Cerebellar nuclear complex (tissue), 1 donor: ENCODE measurements at regions not wholly inside any gene's neighbourhood (a gene's known extent, or its start where the extent isn't known, plus 50 kb on each side); places are given as distances from the start of the nearest gene placed in this dataset.

Experiments used
- DNase-seq, 2 experiments: peaks; one replicate each; lab custom pipeline; 2025; lab: John Stamatoyannopoulos, UW

DNA sequence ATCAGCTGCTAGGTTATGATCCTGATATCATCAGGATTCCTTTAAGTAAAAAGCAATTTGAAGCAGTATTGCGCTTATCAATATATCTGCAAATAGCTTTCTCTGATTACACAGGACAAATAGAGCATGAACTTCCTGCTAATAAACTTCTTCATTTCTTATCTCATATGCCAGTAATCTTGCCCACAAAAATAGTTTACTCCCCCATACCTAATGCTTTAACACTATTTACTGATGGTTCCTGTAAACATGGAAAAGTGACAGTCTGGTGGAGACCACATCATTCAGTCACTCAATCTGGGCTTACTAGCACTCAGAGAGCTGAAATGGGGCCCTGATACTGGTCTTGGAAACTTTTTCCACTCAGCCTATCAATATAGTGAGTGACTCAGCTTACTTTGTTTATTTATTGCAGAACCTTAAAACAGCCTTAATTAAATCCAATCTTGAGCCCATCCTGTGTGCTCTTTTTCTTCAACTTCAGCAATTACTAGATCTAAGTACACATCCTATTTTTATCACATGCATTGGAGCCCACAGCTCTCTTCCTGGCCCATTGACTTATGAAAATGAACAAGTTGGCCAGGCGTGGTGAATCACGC is 1464.3 kb downstream of the UQCRFS1 start:
- DNase-seq, result no peak

DNA sequence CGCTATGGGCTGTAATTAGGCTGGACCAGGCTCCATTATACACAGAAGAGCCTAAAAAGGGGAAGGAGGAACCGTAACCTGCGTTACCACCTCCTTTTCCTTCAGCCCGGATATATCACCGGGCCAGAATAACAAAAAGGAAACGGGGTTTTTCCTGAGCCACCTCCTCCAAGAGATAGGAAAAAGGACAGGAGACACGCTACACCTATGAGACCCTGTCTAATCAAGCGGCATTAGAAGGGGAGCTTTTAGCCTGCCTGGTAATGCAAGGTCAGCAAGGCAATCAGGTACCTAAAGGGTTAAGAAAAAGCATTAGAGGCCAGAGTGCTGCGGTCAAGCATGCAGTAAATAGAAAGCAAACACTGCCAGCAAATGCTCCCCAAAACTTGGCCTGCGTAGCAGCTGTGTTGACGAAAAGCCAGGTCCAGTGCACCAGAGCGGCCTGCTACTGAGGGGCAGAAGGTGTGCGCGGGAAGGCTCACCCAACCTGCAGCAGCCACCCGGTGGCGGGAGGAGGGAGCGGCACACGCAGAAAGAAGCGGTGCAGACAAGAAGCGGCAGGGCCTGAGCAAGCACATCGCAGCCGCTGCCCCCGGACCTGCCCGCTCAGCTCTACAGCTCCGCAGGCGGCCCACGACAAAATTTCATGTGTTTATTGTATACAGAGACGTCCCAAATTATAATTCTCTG is 1466.1 kb downstream of the UQCRFS1 start:
- DNase-seq, result peak in 1 of 2 experiments; percentile 3

DNA sequence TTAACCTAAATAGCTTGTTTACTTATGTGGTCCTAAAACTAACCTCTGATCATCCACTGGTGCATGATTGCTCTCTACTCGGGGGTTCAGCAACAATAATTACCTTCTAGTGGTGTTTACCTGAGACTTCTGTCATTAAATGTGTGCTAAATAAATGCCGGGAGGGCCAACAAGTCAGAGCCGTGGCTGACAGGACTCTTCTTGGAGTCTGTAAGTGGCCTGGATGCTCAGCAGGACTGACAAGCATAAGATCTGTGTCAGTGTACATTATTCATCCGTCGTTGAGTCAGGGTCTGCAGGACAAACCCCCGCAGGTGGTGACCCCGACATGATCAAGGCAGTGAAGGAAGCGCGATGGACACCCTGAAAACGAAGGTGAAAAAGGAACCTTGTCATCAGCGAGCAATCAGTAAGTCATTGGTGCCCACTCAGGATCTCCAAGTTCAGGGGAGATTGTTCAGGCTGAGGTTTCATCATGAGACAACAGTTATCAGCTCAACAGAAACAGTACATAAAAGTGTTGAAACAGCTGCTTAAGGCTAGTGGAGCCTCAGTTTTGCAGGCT is 1466.9 kb downstream of the UQCRFS1 start:
- DNase-seq, result no peak

DNA sequence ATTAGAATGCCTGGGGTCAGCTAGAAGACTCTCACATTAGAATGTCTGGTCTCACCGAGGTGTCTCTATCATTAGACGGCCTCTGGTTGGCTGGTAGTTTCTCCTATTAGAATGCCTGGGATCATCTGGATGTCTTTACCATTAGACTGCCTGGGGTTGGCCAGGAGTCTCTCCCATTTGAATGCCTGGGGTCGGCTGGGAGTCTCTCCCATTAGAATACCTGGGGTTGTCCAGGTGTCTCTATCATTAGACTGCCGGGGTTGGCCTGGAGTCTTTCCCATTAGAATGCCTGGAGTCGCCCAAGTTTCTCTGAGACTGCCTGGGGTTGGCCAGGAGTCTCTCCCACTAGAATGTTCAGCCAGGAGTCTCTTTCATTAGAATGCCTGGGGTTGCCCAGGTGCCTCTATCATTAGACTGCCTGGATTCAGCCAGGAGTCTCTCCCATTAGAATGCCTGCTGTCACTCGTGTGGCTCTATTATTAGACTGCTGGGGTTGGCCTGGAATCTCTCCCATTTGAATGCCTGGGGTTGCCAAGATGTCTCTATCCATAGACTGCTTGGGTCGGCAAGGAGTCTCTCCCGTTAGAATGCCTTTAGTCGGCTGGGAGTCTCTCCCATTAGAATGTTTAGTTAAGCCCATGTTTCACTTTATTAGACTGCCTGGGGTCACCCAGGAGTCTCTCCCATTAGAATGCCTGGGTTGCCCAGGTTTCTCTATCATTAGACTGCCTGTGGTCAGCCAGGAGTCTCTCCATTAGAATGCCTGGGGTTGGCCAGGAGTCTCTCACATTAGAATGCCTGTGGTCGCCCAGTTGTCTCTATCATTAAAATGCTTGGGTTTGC is 1467.8 kb downstream of the UQCRFS1 start:
- no peak for DNase-seq

DNA sequence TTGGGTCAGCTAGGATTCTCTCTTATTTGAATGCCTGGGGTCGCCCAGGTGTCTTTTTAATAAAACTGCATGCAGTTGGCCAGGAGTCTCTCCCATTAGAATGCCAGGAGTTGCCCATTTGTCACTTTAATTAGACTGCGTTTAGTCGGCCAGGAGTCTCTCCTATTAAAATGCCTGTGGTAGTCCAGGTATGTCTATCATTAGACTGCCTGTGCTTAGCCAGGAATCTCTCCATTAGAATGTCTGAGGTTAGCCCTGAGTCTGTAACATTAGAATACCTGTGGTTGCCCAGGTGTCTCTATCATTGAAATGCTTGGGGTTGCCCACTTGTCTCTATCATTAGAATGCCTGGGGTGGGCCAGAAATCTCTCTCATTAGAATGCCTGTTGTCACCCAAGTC is 1470.9 kb downstream of the UQCRFS1 start:
- DNase-seq, result no peak

DNA sequence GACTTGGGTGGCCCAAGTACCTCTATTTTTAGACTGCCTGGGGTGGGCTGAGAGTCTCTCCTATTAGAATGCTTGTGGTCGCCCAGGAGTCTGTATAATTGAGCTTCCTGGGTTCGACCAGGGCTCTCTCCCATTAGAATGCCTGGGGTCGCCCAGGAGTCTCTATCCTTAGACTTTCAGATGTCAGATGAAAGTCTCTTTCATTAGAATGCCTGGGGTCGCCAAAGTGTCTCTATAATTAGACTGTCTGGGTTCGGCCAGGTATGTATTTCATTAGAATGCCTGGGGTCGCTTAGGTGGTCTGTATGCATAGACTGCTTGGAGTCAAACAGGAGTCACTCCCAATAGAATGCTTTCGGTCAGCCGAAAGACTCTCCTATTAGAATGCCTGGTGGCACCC is 1471.7 kb downstream of the UQCRFS1 start:
- DNase-seq, result no peak

DNA sequence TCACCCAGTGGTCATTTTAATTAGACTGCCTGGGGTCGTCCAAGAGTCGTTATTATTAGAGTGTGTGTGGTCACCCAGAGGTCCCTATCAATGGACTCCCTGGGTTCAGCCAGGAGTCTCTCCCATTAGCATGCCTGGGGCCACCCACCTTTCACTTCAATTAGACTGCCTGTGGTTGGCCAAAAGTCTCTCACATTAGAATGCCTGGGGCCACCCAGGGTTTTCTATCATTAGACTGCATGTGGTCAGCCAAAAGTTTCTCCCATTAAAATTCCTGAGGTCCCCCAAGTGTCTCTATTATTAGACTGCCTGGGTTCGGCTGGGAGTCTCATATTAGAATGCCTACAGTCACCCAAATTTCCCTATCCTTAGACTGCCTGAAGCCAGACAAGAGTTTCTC is 1472.6 kb downstream of the UQCRFS1 start:
- DNase-seq, result no peak

DNA sequence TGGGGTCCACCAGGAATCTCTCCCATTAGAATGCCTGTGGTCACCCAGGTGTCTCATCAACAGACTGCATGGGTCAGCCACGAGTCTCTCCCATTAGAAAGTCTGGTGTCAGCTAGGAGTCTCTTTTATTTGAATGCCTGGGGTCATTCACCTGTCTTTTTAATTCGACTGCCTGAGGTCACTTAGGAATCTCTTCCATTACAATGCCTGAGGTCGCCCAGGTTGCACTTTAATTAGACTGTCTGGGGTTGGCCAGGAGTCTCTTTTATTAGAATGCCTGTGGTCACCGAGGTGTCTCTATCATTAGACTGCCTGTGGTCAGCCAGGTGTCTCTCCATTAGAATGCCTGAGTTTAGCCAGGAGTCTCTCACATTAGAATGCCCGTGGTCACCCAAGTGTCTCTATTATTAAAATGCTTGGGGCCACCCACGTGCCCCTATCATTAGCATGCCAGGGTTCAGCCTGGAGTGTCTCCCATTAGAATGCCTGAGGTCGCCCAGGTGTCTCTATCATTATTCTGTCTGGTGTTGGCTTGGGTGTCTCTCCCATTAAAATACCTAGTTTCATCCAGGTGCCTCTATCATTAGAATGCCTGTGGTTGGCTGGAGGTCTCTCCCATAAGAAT is 1474.3 kb downstream of the UQCRFS1 start:
- no peak for DNase-seq

GRCh38 chr19:27736225-27736624 is 1476.7 kb downstream of the UQCRFS1 start:
- no peak for DNase-seq

DNA sequence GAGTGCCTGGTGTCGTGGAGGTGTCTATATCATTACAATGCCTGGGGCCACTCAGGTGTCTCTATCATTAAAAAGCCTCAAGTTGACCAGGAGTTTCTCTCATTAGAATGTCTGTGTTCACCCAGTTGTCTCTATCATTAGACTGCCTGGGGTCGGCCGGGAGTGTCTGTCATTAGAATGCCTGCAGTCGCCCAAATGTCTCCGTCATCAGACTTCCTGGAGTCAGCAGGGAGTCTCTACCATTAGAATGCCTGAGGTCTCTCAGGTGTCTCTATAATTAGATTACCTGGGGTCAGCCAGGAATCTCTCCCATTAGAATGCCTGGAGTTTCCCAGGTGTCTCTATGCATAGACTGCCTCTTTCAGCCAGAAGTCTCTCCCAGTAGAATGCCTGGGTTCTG is 1477.6 kb downstream of the UQCRFS1 start:
- DNase-seq, result no peak

DNA sequence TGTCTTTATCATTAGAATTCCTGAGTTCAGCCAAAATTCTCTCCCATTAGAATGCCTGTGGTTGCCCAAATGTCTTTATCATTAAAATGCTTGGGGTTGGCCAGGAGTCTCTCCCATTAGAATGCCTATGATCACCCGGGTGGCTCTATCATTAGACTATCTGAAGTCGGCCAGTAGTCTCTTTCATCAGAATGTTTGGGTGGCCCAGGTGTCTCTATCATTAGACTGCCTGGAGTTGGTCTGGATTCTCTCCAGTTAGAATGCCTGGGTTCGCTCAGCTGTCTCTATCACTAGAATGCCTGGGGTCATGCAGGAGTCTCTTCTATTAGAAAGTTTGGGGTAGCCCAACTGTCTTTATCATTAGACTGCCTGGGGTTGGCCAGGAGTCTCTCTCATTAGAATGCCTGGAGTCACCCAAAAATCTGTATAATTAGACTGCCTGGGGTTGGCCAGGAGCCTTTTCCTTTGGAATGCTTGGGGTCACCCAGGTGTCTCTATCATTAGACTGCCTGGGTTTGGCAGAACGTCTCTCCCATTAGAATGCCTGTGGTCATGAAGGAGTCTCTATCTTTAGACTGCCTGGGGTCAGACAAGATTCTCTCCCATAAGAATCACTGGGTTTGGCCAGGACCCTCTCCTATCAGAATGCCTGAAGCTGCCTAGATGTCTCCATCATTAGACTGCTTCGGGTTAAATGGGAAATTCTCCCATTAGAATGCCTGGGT is 1478.3 kb downstream of the UQCRFS1 start:
- DNase-seq, result no peak

DNA sequence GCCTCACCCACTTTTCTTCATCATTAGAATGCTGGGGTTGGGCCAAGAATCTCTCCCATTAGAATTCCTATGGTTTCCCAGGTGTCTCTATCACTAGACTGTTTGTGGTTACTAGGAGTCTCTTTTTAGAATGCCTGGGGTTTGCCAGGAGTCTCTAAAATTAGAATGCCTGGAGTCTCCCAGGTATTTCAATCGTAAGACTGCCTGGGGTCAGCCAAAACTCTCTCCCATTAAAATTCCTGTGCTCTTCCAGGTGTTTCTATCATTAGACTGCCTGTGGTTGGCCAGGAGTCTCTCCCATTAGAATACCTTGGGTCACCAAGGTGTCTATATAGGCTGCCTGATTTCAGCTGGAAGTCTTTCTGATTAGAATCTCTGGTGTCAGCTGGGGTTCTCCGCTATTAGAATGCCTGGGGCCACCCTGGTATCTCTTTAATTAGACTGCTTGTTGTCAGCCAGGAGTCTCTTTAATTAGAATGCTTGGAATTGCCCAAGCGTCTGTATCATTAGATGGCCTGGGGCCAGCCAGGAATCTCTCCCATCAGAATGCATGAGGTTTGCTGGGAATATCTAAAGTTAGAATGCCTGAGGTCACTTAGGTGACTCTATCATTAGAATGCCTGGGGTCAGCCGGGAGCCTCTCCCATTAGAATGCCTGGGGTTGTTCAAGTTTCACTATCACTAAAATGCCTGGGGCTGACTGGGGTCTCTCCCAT is 1479.2 kb downstream of the UQCRFS1 start:
- DNase-seq, result no peak

DNA sequence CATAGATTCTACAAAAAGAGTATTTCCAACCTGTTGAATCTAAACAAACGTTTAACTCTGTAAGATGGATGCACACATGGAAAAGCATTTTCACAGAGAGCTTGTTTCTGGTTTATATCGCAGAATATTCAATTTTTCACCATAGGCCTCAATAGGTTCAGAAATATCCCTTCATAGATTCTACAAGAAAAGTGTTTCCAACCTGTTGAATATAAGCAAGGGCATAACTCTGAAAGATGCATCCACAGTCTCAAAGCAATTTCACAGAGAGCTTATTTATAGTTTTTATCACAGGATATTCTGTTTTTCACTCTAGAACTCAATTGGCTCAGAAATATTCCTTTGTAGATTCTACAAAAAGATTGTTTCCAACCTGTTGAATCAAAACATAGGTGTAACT is 1483.6 kb downstream of the UQCRFS1 start:
- no peak for DNase-seq

- no peak for DNase-seq
Observed at GRCh38 chr19:27722625-27723024, 1490.3 kb downstream of the UQCRFS1 start.

DNA sequence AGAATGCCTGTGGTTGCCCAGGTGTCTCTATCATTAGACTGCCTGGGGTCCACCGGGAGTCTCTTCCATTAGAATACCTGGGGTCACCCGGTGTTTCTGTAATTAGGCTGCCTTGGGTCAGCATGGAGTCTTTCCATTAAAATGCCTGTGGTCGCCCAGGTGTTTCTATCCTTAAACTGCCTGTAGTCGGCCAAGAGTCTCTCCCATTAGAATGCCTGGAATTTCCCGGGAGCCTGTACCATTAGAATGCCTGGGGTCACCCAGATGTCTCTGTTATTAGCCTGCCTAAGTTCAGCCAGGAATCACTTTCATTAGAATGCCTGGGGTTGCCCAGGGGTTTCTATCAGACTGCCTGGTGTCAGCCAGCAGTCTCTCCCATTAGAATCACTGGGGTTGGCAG is 1492.8 kb downstream of the UQCRFS1 start:
- DNase-seq, result no peak

GRCh38 chr19:27719034-27719433 is 1493.9 kb downstream of the UQCRFS1 start:
- no peak for DNase-seq

DNA sequence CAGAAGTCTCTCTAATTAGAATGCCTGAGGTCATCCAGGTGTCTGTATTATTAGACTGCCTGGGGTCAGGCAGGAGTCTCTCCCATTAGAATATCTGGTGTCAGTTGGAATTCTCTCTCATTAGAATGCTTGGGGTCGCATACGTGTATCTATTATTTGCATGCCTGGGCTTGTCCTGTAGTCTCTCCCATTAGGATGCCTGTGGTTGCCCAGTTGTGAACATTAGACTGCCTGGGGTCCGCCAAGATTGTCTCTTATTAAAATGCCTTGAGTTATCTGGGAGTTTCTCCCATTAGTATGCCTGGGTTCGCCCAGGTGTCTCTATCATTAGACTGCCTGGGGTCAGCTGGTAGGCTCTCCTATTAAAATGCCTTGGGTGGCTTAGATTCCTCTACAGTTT is 1494.7 kb downstream of the UQCRFS1 start:
- DNase-seq, result no peak

DNA sequence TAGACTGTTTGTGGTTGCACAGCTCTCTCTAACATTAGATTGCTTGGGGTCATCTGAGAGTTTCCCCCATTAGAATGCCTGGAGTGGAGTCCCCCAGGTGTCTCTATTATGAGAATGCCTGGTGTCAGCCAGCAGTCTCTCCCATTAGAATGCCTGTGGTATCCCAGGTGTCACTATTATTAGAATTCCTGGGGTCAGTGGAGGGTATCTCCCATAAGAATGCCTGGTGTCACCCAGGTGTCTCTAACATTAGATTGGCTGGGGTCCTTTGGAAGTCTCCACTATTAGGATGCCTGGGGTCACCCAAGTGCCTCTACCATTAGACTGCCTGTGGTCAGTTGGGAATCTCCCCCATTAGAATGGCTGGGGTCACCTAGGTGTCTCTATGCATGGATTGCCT is 1495.1 kb downstream of the UQCRFS1 start:
- DNase-seq, result no peak

DNA sequence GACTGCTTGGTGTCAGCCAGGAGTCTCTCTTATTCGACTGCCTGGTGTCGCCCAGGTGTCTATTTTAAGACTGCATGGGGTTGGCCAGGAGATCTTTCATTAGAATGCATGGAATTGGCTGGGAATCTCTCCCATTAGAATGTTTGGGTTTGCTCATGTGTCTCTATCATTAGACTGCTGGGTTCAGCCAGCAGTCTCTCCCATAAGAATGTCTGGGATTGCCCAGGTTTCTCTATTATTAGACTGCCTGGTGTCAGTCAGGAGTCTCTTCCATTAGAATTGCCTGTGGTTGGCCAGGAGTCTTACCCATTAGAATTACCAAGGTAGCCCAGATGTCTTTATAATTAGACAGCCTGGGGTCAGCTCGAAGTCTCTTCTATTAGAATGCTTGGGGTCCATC is 1496.0 kb downstream of the UQCRFS1 start:
- DNase-seq, result no peak

DNA sequence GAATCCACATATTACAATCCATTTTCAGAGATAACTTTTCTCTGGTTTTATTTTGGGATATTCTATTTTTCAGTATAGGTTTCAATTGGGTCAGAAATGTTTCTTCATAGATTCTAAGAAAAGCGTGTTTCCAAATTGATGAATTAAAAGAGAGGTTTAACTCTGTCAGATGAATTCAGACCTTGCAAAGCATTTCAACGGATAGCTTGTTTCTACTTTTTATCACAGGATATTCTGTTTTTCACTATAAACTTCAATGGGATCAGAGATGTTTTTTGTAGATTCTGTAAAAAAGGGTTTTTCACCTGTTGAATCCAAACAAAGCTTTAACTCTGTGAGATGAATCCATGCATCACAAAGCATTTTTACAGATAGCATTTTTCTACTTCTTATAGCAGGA is 1498.1 kb downstream of the UQCRFS1 start:
- no peak for DNase-seq

DNA sequence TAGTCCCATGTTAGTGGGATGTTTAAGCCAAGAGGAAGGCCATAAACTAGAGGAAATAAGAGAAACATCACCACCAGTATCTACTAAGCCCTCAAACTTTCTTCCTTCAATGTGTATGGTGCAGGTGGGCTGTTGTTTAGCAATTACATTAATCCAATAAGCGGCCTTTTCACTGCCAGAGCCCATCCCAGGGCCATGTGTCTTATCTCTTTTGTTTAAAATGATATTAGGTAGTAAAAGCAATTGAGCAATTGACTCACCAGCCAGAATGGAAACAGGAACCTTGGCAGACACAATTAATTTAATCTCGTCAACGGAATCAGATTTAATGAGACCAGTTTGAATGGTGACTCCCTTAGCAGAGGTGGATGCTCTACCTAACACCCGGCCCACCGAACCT is 1503.5 kb downstream of the UQCRFS1 start:
- no peak for DNase-seq
